Gastrocnemius medialis (tissue), 4 donors: ENCODE measurements at regions not wholly inside any gene's neighbourhood (a gene's known extent, or its start where the extent isn't known, plus 50 kb on each side); places are given as distances from the start of the nearest gene placed in this dataset.

ENCODE experiments used
- ATAC-seq, 2 donors: fragments of 150-250 bp; one replicate each; pipeline ENCODE4 v1.9.1; 2016
- DNase-seq, 2 donors: peaks; one replicate each; pipeline ENCODE4 v3.0.0-alpha.2; 2019
- H3K27ac ChIP-seq, 4 donors: fragments of 200-600 bp; sonication (generic); 1 replicate in 1 of 4; 2 replicates in 3 of 4; pipeline ENCODE4 v1.5.1; 2016 to 2018; ENCODE audit warnings: mild to moderate bottlenecking in 2 of 4, moderate library complexity in 1 of 4
- H3K27me3 ChIP-seq, 3 donors: fragments of 200-600 bp; sonication (generic) in 2 of 3; 1 replicate in 1 of 3; 2 replicates in 2 of 3; pipeline versions ENCODE4 v1.5.1 to v1.6.0; 2016 to 2019; ENCODE audit warnings: mild to moderate bottlenecking in 1 of 3, moderate library complexity in 1 of 3
- H3K36me3 ChIP-seq, 2 donors: fragments of 200-600 bp; sonication (generic) in 1 of 2; one replicate each; pipeline ENCODE4 v1.5.1; 2017 to 2018
- H3K4me1 ChIP-seq, 2 donors: fragments of 200-600 bp; sonication (generic) in 1 of 2; one replicate each; pipeline ENCODE4 v1.5.1; 2016 to 2017; ENCODE audit warnings: mild to moderate bottlenecking in 2 of 2
- H3K4me3 ChIP-seq, 4 donors: fragments of 200-600 bp; sonication (generic) in 3 of 4; 1 replicate in 1 of 4; 2 replicates in 3 of 4; pipeline ENCODE4 v1.5.1; 2016 to 2019; ENCODE audit warnings: mild to moderate bottlenecking in 2 of 4
- H3K9me3 ChIP-seq, 3 donors: fragments of 200-600 bp; sonication (generic) in 2 of 3; 1 replicate in 1 of 3; 2 replicates in 2 of 3; pipeline ENCODE4 v1.5.1; 2016 to 2019
- POLR2A ChIP-seq, 2 donors: fragments of 450-650 bp; IDR thresholded peaks; one replicate each; pipeline ENCODE4 v1.6.1; 2017; ENCODE audit warnings: antibody characterized with exemption in 2 of 2, mild to moderate bottlenecking in 2 of 2, moderate library complexity in 2 of 2
- in situ Hi-C, 4 donors: fragments of 200-750 bp; cut with MboI; loops; one replicate each; pipeline versions ENCODE4 v1.15.0 to v1.8.0; 2017; ENCODE audit warnings: low sequenced_read_pairs in 4 of 4
- intact Hi-C: fragments of 100-400 bp; cut with DNase I; formaldehyde crosslinking; loops from one replicate; pipeline ENCODE4 v1.15.1; 2023; ENCODE audit warnings: low total_unique reads
- TF ChIP-seq, protein P1 (sequence below), 5 experiments: fragments of 450-650 bp in 3 of 5; fragments of 200-600 bp in 2 of 5; sonication (generic) in 2 of 5; IDR thresholded peaks in 4 of 5; conservative IDR thresholded peaks in 1 of 5; 1 replicate in 4 of 5; 2 replicates in 1 of 5; pipeline ENCODE4 v1.5.1; 2016 to 2019; ENCODE audit warnings: antibody characterized with exemption in 5 of 5, mild to moderate bottlenecking in 3 of 5, moderate library complexity in 3 of 5

DNA sequence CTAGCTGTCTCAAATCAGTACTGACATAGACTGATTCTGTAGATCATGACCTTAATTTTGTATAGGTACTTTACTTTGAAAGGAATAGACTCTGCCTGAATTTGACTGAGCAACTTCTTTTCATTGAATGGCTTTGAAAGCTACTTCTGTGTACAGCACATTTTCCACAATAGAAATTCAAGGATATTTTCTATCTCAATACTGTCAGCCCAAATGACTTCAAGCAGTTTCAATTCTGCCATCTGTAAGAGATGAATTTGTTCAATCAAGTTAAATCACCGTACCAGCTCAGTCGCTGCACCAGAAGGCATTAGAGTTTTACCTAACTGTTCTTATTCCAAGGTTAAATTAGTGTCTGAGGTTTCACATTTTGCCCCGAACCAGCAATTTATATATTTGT lies 107.0 kb upstream of the EYS start:
- no peak for TF ChIP-seq POLR2A (IDR thresholded peaks at IDR 0.05)
- TF ChIP-seq, protein P1, sequence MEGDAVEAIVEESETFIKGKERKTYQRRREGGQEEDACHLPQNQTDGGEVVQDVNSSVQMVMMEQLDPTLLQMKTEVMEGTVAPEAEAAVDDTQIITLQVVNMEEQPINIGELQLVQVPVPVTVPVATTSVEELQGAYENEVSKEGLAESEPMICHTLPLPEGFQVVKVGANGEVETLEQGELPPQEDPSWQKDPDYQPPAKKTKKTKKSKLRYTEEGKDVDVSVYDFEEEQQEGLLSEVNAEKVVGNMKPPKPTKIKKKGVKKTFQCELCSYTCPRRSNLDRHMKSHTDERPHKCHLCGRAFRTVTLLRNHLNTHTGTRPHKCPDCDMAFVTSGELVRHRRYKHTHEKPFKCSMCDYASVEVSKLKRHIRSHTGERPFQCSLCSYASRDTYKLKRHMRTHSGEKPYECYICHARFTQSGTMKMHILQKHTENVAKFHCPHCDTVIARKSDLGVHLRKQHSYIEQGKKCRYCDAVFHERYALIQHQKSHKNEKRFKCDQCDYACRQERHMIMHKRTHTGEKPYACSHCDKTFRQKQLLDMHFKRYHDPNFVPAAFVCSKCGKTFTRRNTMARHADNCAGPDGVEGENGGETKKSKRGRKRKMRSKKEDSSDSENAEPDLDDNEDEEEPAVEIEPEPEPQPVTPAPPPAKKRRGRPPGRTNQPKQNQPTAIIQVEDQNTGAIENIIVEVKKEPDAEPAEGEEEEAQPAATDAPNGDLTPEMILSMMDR (IDR thresholded peaks at IDR 0.05 in 4 of 5, conservative IDR thresholded peaks at IDR 0.05 in 1 of 5): no peak
- in situ Hi-C loops: no loop called here
- Histone ChIP-seq H3K27me3 (no peaks in the 10 kb centered on the region), H3K9me3 (no peaks in the 10 kb centered on the region), H3K36me3 (no peaks in the 10 kb centered on the region), H3K4me1 (no peaks in the 10 kb centered on the region), H3K27ac (no peak overlapping the region), H3K4me3 (no peak overlapping the region)
- no peak for ATAC-seq
- DNase-seq: no peak
- intact Hi-C loops: no loop called here

DNA sequence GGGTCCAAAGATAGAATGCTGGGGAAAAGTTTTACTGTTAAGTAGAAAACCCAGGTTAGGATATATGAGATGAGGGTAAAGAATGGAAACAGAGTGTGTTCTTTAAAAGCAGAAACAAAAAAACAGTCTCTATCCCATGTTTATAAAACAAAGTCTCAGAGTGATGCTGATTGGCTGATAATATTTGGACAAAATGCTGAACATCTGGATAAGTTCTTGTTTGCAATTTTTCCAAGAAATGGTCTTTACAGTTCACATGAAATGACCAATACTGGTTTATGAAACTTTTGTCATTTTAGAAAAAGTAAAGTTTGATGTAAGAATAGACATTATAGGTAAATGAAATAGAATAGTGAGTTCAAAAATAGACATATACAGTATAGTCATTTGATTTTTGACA lies 96.2 kb upstream of the EYS start:
- no peaks in the 10 kb centered on the region for H3K4me1 ChIP-seq
- DNase-seq (no peak), ATAC-seq (no peak)
- no peaks in the 10 kb centered on the region for H3K36me3 ChIP-seq
- H3K27me3 ChIP-seq: no peaks in the 10 kb centered on the region
- in situ Hi-C loops: no loop called here
- no peak overlapping the region for H3K27ac ChIP-seq
- TF ChIP-seq, protein P1 (IDR thresholded peaks at IDR 0.05 in 4 of 5, conservative IDR thresholded peaks at IDR 0.05 in 1 of 5): no peak
- no peak for TF ChIP-seq POLR2A (IDR thresholded peaks at IDR 0.05)
- intact Hi-C loops: no loop called here
- H3K4me3 ChIP-seq: no peak overlapping the region
- H3K9me3 ChIP-seq: no peaks in the 10 kb centered on the region

DNA sequence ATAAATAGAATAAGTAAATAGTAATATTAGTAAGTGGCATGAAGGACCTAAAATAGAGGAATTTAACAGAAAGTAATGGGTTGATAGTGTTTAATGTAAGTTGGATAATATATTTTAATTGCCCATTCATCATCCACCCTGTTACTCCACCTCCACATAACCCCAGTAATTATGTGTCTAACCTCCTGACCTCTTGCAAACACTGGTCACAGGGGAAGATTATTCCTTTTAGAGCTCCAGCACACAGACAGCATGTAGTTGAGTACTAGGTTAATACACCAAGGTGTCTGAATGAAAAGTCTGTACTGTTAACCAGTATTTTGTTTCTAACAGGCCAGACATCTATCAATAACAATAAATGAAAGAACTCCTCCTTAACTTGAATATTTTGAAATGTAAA lies 92.4 kb upstream of the EYS start:
- H3K27me3 ChIP-seq: no peaks in the 10 kb centered on the region
- no peaks in the 10 kb centered on the region for H3K36me3 ChIP-seq
- H3K4me1 ChIP-seq: no peaks in the 10 kb centered on the region
- DNase-seq (no peak), ATAC-seq (no peak)
- no peaks in the 10 kb centered on the region for H3K9me3 ChIP-seq
- intact Hi-C loops: no loop called here
- no peak overlapping the region for H3K27ac ChIP-seq
- TF ChIP-seq, protein P1 (IDR thresholded peaks at IDR 0.05 in 4 of 5, conservative IDR thresholded peaks at IDR 0.05 in 1 of 5): no peak
- no peak for TF ChIP-seq POLR2A (IDR thresholded peaks at IDR 0.05)
- in situ Hi-C loops: no loop called here
- H3K4me3 ChIP-seq: no peak overlapping the region

DNA sequence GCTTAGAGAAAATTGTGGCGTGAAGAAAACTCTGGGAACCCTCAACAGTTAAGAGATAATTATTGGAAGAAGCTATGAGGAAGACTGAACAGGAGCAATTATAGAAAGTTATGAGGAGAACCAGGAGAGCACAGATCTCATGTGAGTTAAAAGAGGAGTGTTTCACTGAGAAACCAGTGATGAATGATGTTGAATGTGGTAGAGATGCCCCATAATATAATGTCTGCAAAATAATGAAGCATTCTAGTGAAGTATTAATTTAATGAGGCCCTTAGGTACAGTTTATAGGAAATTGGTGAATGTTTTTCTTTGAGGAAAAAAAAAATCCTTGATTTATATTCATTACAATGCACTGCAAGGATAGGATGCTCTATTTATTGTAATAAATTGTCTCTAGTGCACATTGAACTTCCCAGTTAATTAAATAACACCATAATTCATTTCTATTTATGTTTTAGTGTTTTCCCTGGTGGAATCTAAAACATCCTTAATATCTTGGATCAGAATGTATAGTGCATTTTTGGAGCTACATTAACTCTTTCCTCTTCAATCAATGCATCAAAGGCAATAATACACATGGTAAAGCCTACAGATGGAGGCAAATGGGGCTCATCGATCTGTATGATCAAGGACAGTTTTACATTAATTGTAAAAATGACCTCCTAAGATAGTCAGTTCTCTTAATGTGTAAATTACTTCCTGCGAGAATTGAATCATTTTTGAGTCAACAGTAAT lies 91.4 kb upstream of the EYS start:
- in situ Hi-C loops: no loop called here
- Histone ChIP-seq H3K9me3 (no peaks in the 10 kb centered on the region), H3K36me3 (no peaks in the 10 kb centered on the region), H3K27ac (no peak overlapping the region), H3K27me3 (no peaks in the 10 kb centered on the region), H3K4me3 (no peak overlapping the region), H3K4me1 (no peaks in the 10 kb centered on the region)
- ATAC-seq: no peak
- TF ChIP-seq POLR2A (IDR thresholded peaks at IDR 0.05): no peak
- TF ChIP-seq, protein P1 (IDR thresholded peaks at IDR 0.05 in 4 of 5, conservative IDR thresholded peaks at IDR 0.05 in 1 of 5): no peak
- intact Hi-C loops: no loop called here
- no peak for DNase-seq

DNA sequence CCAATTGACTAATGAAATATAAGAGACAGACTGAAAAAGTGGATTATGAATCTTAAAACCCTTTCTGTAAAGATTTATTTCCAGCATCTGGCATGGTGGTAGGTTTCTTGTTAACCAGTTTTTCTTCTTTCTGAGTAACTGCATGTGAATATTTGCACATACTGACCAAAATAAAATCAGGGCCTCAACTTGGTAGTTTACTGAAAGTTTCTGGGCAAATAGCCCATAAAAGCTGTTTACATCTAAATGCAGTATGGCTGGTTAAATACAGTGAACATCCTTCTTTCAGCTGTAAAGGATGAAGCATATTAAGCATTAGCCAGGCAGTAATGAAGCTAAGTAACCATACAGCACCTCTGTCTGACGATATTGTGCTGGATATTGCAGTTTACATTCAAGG lies 83.6 kb upstream of the EYS start:
- Histone ChIP-seq H3K9me3 (no peaks in the 10 kb centered on the region), H3K27me3 (no peaks in the 10 kb centered on the region), H3K27ac (no peak overlapping the region), H3K4me3 (no peak overlapping the region), H3K36me3 (no peaks in the 10 kb centered on the region), H3K4me1 (no peaks in the 10 kb centered on the region)
- in situ Hi-C loops: no loop called here
- DNase-seq (no peak), ATAC-seq (no peak)
- intact Hi-C loops: no loop called here
- TF ChIP-seq POLR2A (IDR thresholded peaks at IDR 0.05): no peak
- TF ChIP-seq, protein P1 (IDR thresholded peaks at IDR 0.05 in 4 of 5, conservative IDR thresholded peaks at IDR 0.05 in 1 of 5): no peak
